GM19397 (cell line): ENCODE measurements at regions not wholly inside any gene's neighbourhood (a gene's known extent, or its start where the extent isn't known, plus 50 kb on each side); places are given as distances from the start of the nearest gene placed in this dataset.

Source experiments
- ATAC-seq: cut with Tn5 transposase; IDR thresholded peaks from one replicate; pipeline ENCODE4 v1.9.1; 2021; ENCODE audit warnings: mild to moderate bottlenecking, moderate library complexity; ENCODE audit not compliant: unreplicated experiment

- no peak for ATAC-seq
Observed at GRCh38 chr1:222910699-222911098, 95.9 kb downstream of the DISP1 start.

- no peak for ATAC-seq
Observed at GRCh38 chr1:222911866-222912265, 97.0 kb downstream of the DISP1 start.

GRCh38 chr1:222912730-222913129, 97.9 kb downstream of the DISP1 start:
- no peak for ATAC-seq

- ATAC-seq = no peak
Observed at GRCh38 chr1:222914861-222915632, 100.2 kb downstream of the DISP1 start.

GRCh38 chr1:222916100-222916499, 101.3 kb downstream of the DISP1 start:
- ATAC-seq = no peak

GRCh38 chr1:222918801-222919477, 104.1 kb downstream of the DISP1 start:
- no peak for ATAC-seq

- ATAC-seq = no peak
Observed at GRCh38 chr1:222919478-222919865, 104.6 kb downstream of the DISP1 start.

- no peak for ATAC-seq
Observed at GRCh38 chr1:222920169-222920568, 105.3 kb downstream of the DISP1 start.

- no peak for ATAC-seq
Observed at GRCh38 chr1:222921945-222922344, 107.1 kb downstream of the DISP1 start.

- no peak for ATAC-seq
Observed at GRCh38 chr1:222923506-222923905, 108.7 kb downstream of the DISP1 start.

- ATAC-seq = no peak
Observed at GRCh38 chr1:222924136-222924706, 109.4 kb downstream of the DISP1 start.

- ATAC-seq = no peak
Observed at GRCh38 chr1:222926566-222926965, 111.7 kb downstream of the DISP1 start.

GRCh38 chr1:222927031-222927430, 112.2 kb downstream of the DISP1 start:
- ATAC-seq = no peak

- no peak for ATAC-seq
Observed at GRCh38 chr1:222928212-222928611, 113.4 kb downstream of the DISP1 start.

GRCh38 chr1:222930070-222930469, 115.2 kb downstream of the DISP1 start:
- ATAC-seq = no peak

GRCh38 chr1:222931023-222931422, 116.2 kb downstream of the DISP1 start:
- ATAC-seq = no peak

- ATAC-seq = no peak
Observed at GRCh38 chr1:222933273-222933672, 118.4 kb downstream of the DISP1 start.

GRCh38 chr1:222935239-222935900, 120.5 kb downstream of the DISP1 start:
- ATAC-seq = no peak

GRCh38 chr1:222936042-222936441, 121.2 kb downstream of the DISP1 start:
- ATAC-seq = no peak

- no peak for ATAC-seq
Observed at GRCh38 chr1:222938986-222939385, 124.1 kb downstream of the DISP1 start.

GRCh38 chr1:222940095-222940494, 125.3 kb downstream of the DISP1 start:
- no peak for ATAC-seq

- ATAC-seq = no peak
Observed at GRCh38 chr1:222940906-222941305, 126.1 kb downstream of the DISP1 start.
